ENCODE measurements at regions not wholly inside any gene's neighbourhood (a gene's known extent, or its start where the extent isn't known, plus 50 kb on each side); places are given as distances from the start of the nearest gene placed in this dataset.
A peak's percentile ranks its signal among the peaks of the same experiment; 100 is the strongest.

- no peak for FAIRE-seq
Observed at GRCh38 chr15:29933042-29933803, 111.0 kb upstream of the TJP1 start.

GRCh38 chr15:29926083-29926388 lies 103.8 kb upstream of the TJP1 start:
- Mint-ChIP-seq H3K27ac (ENCODE audit: unreplicated experiment) (peak overlapping the region; percentile 94), H3K27me3 (ENCODE audit: low read depth, unreplicated experiment) (no peaks in the 10 kb centered on the region)

More at GRCh38 chr15:29933042-29933803, 111.0 kb upstream of the TJP1 start:
- Histone ChIP-seq H3K79me2 (ENCODE audit: insufficient read depth, low read length) (no peaks in the 10 kb centered on the region), H3K4me3 (ENCODE audit: insufficient read depth, low read depth, low read length) (no peak overlapping the region), H3K27ac (ENCODE audit: low read depth, low read length) (no peak overlapping the region), H3K36me3 (ENCODE audit: insufficient read depth, low read length) (no peaks in the 10 kb centered on the region), H3K4me2 (ENCODE audit: low read length) (no peak overlapping the region), H3K4me1 (ENCODE audit: insufficient read depth, low read length) (peaks cover 23% of the 10 kb centered on the region), H3K27me3 (ENCODE audit: insufficient read depth, low read length) (no peaks in the 10 kb centered on the region), H3K9me3 (ENCODE audit: insufficient read depth, low read depth, low read length) (no peaks in the 10 kb centered on the region), H2AFZ (ENCODE audit: low read depth, low read length) (no peak overlapping the region), H3K9ac (ENCODE audit: low read length) (no peak overlapping the region), H4K20me1 (ENCODE audit: insufficient read depth, low read length) (no peaks in the 10 kb centered on the region)
- no peaks in the 10 kb centered on the region for H3K36me3 Mint-ChIP-seq (ENCODE audit: low read depth, unreplicated experiment)
- peak overlapping the region; percentile 79 for H3K27ac Mint-ChIP-seq (ENCODE audit: unreplicated experiment)
- H3K4me1 Mint-ChIP-seq (ENCODE audit: low read depth, unreplicated experiment): peaks cover 38% of the 10 kb centered on the region
- no peak for DNase-seq (ENCODE audit: low read depth)
- TF ChIP-seq EZH2 (IDR thresholded peaks at IDR 0.05; ENCODE audit: insufficient read depth, low read length) (no peak), CTCF (IDR thresholded peaks at IDR 0.05; ENCODE audit: insufficient read depth, low read depth, low read length) (no peak)
- no peak overlapping the region for H3K4me3 Mint-ChIP-seq (ENCODE audit: unreplicated experiment)
- H3K9me3 Mint-ChIP-seq (ENCODE audit: unreplicated experiment): no peaks in the 10 kb centered on the region
- no peaks in the 10 kb centered on the region for H3K27me3 Mint-ChIP-seq (ENCODE audit: low read depth, unreplicated experiment)

More at GRCh38 chr15:29926083-29926388, 103.8 kb upstream of the TJP1 start:
- no peak overlapping the region for H3K4me2 ChIP-seq (ENCODE audit: low read length)
- peaks cover 33% of the 10 kb centered on the region for H3K4me1 Mint-ChIP-seq (ENCODE audit: low read depth, unreplicated experiment)
- H3K9ac ChIP-seq (ENCODE audit: low read length): no peak overlapping the region
- no peak overlapping the region for H3K4me3 ChIP-seq (ENCODE audit: insufficient read depth, low read depth, low read length)
- no peak overlapping the region for H3K4me3 Mint-ChIP-seq (ENCODE audit: unreplicated experiment)
- H3K4me1 ChIP-seq (ENCODE audit: insufficient read depth, low read length): peaks cover 32% of the 10 kb centered on the region
- TF ChIP-seq CTCF (IDR thresholded peaks at IDR 0.05; ENCODE audit: insufficient read depth, low read depth, low read length) (no peak), EZH2 (IDR thresholded peaks at IDR 0.05; ENCODE audit: insufficient read depth, low read length) (no peak)
- H4K20me1 ChIP-seq (ENCODE audit: insufficient read depth, low read length): no peaks in the 10 kb centered on the region
- H3K27me3 ChIP-seq (ENCODE audit: insufficient read depth, low read length): no peaks in the 10 kb centered on the region
- DNase-seq (ENCODE audit: low read depth) (no peak), FAIRE-seq (peak; percentile 47)
- H3K36me3 Mint-ChIP-seq (ENCODE audit: low read depth, unreplicated experiment): no peaks in the 10 kb centered on the region
- H2AFZ ChIP-seq (ENCODE audit: low read depth, low read length): no peak overlapping the region
- no peaks in the 10 kb centered on the region for H3K79me2 ChIP-seq (ENCODE audit: insufficient read depth, low read length)
- no peaks in the 10 kb centered on the region for H3K9me3 Mint-ChIP-seq (ENCODE audit: unreplicated experiment)
- no peaks in the 10 kb centered on the region for H3K36me3 ChIP-seq (ENCODE audit: insufficient read depth, low read length)
- H3K27ac ChIP-seq (ENCODE audit: low read depth, low read length): peak overlapping the region; percentile 73
- no peaks in the 10 kb centered on the region for H3K9me3 ChIP-seq (ENCODE audit: insufficient read depth, low read depth, low read length)

Measured in astrocyte (in vitro differentiated cells and primary cell).